ENCODE measurements at regions not wholly inside any gene's neighbourhood (a gene's known extent, or its start where the extent isn't known, plus 50 kb on each side); places are given as distances from the start of the nearest gene placed in this dataset.
"Not testable (repeated sequence)": the region's sequence is repeated elsewhere in the genome, so short reads cannot be mapped to it uniquely, and the experiment has no call there.

DNA sequence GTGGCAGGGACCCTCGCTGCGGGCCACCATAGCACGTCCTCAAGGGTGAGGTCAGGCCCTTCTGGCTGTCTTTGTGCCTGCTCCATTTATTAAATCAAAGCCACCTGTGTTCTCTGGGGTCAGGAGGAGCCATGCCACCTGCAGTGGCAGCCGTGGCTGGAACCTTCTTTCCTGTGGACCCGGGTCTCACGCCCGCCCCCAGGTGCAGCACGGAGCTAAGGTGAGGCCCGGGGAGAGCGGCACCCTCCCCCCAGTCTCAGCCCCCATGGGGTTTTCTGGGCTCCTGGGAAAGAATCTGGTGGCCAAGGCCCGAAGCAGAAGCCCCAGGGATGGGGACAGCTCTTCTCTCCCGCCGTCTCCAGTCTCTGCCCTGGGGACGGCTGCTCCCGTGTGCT is 195.4 kb downstream of the LAT start:
- DNase-seq = not testable (repeated sequence)

DNA sequence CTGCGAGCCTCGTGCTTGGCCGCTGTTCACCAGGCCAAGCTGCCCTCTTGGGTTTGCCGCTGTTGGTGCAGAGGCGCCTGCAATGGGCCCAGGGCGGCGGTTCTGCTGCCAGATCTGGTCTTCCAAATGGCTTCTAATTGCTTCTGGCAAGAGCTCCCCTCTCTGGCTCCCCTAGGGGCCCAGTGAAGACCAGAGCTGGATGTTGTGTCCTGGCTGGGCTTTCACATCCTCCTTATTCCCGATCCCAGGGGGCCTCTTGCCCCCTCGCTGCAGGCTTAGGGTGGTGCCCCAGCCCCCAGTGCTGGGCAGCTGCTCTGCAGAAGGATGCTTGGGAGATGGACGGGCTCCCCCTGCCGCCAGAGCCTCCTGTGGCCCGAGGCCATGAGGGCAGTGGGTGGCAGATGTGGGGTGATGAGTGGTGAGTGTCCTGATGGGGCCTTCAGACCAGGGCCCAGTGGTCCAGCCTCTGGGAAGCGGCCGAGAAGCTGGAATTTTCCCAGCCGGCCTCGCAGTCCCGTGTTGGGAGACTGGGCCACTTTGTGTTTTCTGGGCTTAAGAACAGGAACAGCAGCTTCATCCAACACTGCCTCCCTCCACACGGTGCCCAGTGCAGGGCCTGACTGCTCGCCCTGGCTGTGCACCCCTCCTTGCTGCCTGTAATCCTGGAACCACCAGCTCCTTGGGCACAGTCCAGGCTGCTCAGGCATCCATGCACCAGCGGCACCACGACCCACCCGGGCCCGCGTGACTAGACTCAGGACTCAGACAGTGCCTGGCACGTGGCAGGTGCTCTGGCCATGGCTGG is 194.8 kb downstream of the LAT start:
- DNase-seq = not testable (repeated sequence)

DNA sequence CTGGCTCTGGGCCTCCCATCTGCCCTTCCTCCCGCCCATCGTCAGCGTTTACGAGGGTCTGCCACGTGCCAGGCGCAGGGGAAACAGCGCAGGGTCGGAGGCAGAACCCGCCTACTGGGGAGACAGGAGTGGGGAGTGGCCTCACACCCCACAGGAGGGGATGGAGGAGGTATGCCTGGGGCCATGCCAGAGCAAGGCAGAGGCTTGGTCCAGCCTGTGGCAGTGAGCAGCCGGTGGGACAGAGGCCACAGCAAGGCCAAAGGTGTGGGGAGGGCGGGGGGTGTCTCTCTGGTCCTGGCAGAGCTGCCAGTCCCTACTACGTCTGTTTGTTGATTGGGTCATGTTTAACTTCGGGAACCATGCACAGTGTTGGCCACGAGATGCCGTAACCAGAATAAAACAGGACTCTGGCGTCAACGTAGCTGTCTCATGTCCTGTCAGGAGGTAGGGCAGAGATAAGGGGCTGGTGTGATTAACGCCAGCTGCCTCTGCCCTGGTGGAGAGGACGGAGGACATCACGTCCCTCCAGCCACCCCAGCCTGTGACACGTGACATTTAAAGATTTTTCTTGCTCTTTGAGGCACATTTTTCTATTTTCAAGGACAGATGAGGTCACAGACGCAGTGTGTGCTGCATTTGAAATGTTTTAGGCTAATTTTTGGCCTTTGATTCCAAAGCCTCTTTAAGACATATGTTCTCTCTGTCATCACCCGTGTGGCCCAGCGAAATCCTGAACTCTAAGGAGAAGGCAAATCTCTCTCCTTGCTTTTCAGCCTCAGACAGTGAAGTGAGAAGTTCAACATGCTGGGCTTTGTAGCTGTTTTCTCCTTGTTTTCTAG is 193.3 kb downstream of the LAT start:
- not testable (repeated sequence) for DNase-seq

DNA sequence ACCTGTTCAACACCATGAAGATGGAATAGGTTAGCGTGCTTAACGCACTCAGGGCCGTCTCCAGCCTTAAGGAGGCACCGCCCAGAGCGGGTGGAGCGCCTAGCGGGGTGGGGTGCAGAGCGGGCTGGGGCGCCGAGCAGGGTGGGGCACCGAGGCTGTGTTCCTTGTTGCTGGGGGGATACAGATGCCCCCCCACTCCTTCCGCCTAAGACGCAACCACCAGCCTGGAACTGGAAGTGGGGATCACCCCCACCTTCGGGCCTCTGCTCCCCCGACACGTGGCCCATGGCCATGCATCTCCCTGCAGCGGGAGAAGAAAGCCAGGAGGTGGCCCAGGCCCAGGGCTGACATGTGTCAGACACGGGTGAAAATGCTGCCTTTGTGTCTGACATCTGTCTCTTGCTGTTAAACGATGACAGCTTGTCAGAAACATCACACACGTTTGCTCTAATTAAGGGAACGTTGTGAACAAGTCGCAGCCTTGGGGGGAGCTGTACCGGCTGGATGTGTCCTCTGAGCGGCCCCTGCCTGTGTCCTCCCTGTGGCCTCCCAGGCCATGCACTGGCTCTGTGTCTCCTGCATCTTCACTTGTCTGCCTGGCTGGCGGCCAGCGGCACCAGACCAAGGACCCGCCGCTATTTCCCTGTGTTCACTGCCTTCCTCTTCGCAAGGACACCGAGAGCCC is 192.5 kb downstream of the LAT start:
- DNase-seq = not testable (repeated sequence)

DNA sequence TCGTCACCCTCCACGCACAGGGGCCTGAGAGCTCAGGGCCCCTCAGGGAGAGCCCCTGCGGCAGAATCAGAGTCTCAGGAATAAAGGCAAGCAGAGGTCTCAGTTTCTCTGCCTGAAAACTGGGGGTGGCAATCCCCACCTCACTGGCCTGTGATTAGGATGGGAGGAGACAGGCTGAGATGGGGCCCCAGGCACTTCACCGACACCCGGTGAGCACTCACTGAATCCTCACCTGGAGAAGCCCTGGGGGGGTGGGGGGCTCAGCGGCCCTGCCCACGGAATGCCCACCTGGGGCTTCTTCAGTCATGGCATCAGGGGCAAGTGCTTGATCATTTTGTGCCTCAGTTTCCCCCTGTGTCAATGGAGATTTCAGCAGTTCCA is 192.0 kb downstream of the LAT start:
- not testable (repeated sequence) for DNase-seq

DNA sequence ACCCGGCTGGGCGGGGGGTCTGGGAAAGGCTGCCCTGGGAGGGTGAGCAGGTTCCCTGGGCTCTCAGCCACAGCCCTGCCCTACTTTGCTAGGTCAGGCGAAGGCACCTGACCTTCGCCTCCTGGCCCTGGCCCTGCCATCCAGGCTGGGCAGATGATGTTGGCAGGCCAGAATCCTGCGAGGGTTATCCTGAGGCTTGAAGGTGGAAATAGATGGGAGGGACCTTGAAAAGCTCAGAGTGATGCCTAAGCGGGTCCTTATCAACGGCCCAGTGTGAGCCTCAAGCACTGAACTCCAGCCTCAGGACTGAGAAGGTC is 191.3 kb downstream of the LAT start:
- not testable (repeated sequence) for DNase-seq

DNA sequence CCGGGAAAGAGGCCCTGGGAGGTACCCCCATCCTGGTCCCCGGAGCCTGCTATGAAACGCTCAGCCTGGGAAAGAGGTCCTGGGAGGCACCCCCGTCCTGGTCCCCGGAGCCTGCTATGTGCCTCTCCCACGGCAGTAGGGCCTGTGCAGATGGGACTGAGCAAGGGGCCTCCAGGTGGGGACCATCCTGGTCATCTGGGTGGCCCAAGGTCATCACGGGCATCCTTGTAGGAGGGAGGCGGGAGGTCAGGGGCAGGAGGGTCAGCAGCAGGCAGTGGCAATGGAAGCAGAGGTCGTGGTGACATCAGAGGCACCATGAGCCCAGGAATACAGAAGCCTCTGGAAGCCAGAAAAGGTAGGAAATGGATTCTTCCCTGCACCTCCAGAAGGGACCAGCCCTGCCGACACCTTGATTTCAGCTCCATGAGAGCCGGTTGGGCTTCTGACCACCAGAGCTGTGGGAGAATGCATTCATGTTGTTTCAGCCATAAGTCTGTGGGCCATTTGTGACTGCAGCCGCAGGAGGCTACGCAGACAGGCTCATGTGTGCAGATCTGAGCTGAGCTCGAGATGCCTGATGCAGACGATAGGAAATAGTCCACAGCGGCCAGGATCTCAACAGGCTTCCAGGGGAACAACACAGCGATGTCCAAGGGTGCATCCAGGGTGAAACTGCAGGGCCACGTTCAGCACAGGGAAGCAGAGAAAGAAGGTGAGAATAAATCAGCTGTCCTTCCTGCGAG is 190.7 kb downstream of the LAT start:
- not testable (repeated sequence) for DNase-seq

DNA sequence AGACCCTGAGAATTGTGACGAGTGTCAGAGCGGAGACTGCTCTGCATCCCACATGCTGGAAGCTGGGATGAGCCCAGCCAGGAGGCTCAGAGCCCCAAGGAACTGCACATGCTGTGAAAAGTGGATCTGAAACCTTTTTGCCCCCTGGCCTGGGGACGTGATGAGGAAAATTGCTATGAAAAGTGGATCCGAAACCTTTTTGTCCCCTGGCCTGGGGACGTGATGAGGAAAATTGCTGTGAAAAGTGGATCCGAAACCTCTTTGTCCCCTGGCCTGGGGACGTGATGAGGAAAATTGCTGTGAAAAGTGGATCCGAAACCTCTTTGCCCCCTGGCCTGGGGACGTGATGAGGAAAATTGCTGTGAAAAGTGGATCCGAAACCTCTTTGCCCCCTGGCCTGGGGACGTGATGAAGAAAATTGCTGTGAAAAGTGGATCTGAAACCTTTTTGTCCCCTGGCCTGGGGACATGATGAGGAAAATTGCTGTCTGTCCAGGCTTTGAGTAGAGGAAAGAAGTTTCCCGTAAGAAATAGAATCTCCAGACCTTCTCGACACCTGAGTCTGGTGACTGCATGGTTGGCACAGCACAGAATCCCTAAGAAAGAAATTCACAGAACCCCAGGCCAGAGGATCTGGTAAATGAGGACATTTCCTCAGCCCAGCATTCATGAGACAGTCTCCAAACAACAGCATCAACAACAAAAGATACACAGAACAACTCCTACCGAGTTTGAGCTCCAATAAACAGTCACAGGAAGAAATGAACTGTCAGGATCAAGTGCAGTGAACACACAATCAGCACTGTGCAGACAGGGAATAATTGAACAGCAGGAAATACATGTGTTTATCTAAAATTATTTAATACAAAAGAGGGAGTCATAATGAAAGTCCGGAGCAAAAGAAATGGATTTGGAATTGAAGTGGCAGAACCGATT is 188.8 kb downstream of the LAT start:
- not testable (repeated sequence) for DNase-seq

DNA sequence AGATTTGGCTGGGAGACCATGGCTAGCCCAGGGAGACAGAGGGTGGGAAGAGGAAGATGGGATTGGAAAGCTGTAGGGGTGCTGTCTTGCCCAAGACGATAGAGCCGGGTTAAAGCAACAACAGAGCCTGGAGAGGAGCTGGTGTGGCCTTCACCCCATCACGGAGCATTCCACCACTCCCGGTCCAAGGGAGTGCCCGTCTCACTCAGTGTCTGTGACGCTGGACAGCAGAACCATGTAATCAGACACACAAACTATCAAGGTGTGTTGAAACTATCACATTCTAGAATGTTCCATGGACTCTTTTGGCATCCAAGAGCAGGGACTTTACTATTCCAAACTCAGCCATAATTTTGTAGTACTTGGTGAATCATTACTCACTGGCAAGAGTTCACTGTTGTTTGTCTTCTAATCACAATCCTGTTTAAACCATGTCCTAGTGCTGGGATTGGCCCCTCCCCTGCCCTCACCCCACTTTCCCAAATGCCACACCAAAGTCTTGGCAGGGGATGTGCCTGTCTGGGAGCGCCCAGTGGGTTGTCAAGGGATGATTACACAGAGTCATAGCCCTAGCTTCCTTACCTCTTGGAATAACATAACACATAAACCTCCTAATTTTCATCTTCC is 187.4 kb downstream of the LAT start:
- DNase-seq = not testable (repeated sequence)

DNA sequence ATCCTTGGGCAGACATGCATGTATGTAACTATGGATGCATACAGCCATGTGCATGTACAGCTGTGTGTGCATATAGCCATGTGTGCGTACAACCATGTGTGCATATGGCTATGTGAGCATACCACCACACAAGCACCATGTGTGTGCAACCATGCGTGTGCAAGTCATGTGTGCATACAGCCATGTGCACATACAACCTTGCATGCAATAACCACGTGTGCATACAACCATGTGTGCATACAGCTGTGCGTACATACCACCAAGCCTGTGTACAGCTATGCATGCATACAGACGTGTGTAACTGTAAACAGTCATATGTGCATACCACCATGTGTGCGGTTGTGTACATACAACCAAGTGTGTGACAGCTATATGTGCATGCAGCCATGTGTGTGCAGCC is 186.4 kb downstream of the LAT start:
- not testable (repeated sequence) for DNase-seq

DNA sequence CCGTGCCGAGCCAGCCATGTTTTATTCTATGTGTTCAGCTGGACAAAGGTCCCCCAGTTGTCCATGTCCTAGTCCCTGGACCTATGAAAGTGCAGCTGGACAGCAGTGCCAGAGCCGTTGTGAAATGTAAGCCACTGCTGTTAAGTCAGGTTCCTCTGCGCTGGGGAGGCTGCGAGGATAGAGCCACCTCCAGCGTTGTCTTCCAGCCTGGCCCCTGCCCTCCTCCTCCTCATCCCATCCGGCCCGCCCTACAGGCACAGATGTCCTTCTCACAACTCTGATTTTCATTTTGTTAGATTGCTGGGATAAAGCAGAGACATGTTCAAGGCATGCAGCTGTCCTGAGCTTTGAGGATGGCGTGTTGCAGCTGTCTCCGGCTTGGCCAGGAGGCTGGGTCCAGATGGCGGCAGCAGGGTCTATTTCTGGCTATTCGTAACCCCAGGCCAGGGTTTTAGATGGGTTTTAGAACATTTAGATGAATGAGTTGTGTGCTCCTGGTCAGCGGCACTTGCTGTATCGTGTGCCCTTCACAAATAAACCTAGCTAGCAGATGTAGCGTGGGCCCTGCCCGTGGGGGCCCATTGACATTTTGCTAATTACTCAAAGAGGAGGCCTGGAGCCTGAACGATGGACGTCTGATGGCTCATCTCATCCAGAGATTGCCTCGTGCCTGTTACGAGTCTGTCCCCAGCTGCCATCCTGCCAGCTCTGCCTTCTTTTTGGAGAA is 185.7 kb downstream of the LAT start:
- DNase-seq = not testable (repeated sequence)

DNA sequence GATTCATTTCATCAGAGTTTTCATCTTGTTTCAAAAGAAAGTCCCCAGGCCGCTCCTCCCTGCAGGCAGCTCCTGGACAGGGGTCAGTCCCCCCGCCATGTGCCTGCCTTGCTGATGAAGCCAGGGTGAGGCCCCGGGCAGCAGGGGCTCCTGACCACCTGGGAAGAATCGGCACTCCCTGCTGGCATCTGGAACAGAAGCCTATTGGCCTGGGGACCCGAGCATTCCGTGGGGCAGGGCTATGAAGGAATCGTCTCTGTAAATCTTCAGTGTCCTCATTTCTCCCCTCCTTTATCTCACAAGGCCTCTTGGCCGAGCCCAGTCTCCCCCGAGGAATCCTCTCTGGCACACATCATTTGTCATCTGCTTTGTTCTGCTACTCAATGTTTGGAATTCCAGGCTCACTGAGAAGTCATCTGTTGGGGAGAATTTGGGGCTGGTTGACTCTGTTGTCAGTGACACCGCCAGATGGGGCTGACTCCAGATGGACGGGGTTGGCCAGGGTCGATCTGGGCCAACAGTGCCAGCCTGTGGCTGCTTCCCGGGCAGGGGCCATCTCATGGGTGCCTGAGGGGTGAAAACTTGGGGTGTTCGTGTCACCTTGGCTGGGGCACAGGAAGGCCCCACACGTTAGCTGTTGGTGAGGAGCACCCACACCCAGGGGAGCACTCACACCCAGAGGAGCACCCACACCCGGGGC is 184.6 kb downstream of the LAT start:
- not testable (repeated sequence) for DNase-seq

DNA sequence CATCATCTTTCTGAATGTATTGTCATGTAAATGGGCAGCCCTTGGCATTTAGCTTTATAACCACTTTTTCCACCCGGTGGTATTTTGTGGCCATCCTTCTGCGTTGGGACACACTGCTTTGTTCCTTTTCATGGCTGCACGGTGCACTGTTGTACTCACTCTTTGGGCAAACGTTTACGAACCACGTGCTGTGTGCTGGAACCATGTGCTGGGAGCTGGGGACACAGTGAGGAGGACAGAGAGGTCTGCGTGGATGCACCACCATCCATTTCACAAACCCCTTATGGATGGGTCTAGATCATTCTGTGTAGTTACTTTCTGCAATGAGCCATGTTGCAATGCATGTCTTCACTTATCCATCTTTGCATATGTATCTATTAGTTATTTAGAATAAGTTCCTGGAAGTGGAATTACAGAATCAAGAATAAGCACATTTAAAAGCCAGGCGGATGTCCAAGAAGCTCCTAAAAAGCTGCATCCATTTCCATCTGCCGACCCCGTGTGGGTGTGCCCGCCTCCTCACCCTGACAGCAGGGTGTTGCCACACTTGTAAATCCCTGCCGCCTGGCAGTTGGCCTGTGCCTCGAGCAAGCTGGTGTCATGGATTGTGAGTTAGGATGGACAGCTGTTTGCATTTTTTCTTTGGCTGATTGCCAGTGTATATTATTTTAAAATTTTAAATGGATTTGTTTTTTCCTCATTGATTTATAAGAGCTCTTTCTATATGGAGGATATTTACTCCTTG is 183.8 kb downstream of the LAT start:
- not testable (repeated sequence) for DNase-seq

DNA sequence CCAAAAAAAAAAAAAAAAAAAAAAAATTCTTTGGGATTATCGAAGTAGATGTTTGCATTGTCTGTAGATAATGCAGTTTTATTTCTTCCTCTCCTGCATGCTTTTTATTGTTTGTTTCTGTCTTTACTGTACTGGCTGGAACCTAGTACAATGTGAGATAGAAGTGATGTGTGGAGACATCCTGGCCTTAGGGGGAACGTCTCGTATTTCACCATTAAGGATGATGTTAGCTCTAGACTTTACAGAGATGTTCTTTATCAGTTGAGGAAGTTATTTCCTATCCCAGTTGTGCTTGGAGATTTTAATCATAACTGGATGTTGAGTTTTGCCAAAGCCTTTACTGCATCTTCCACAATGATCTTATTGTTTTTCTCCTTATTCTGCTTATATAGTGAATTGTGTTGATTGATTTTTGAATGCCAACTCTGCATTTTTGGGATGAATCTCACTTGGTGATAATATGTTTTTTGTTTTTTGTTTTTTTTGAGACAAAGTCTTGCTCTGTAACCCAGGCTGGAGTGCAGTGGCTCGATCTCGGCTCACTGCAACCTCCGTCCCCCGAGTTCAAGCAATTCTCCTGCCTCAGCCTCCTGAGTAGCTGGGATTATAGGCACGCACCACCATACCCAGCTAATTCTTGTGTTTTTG is 179.7 kb downstream of the LAT start:
- not testable (repeated sequence) for DNase-seq

DNA sequence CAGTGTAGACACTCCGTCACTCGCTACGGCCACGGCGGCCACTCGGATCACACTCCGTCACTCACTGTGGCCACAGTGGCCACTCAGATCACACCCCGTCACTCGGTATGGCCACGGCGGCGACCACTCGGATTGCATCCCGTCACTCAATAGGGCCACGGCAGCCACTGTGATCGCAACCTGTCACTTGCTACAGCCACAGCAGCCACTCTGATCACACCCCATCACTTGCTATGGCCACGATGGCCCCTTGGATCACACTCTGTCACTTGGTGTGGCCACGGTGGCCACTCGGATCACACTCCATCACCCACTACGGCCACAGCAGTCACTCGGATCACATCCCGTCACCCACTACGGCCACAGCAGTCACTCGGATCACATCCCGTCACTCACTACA is 175.3 kb downstream of the LAT start:
- not testable (repeated sequence) for DNase-seq

DNA sequence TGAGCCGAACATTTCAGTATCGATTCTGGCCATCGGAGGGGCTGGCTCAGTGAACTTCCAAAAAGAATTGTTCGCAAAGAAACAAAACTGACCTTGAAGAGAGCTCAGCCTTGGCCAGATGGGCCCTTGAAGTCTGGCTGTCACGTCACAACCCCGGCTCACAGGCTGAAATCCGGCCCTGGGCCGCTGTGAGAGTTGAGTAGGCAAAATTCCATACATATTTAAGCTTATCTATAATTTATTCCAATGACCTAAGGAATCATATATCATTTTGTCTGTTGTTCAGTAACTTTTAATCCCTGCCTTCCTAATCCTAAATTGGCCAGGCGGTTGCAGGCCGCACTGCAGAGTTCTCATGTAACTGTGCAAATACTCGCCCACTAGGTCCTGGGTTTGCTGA is 174.8 kb downstream of the LAT start:
- DNase-seq = not testable (repeated sequence)

DNA sequence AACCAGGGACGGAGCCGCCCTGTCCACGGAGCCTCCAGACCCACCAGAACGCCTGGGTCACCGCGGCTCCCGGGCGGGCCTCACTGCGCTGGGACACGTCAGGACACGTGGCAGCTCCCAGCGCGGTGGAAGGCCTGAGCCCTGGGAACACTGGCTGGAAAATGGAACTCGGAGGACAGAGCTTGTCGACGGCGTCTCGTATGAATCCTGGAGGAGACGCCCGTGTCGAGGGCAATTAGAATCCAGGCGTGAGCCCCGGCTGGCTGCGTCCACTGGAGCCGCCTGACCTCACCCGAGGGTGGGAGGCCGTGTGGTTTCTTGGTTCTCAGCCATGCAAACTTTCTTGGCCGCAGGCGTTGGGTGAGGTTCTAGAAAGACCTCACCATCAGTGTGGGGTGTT is 173.9 kb downstream of the LAT start:
- DNase-seq = no peak

DNA sequence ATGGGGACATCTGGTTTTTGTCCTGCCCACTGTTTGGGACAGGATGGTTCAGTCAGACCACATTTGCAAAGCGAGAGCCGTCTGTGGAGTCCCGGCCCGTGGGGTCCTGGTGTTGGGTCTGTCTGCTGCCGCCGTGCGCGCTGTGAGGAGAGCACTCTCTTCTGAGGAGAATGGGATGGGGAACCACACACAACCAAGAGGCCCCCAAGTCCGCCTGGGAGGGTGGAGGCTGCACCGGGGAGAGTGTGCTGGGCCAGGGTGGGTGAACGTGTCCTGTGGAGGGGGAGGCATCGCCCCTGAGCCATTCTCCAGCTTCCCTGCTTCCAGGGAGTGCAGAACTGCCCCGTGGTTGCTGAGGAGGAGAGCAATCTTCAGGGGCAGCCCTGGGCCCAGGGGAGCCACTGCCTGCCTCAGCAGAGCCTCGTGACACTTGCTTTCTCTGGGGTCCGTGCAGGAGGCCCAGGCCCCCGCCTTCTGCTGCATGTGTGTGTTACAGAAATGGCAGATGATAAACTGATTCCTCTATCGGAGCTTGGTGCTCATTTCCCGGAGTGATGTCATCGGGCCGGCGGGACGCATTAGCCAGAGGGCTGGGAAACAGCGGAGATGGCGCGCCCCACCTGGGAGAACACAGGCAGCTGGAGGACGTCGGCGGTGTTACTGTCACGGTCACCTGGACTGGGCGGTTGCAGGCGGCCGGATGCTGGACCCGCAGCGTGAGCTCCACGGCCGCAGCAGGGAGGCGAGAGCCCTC is 173.4 kb downstream of the LAT start:
- DNase-seq = not testable (repeated sequence)

Measured in NCI-H1436 (cell line).